ENCODE measurements at regions not wholly inside any gene's neighbourhood (a gene's known extent, or its start where the extent isn't known, plus 50 kb on each side); places are given as distances from the start of the nearest gene placed in this dataset.
A peak's percentile ranks its signal among the peaks of the same experiment; 100 is the strongest.
"Not testable (repeated sequence)": the region's sequence is repeated elsewhere in the genome, so short reads cannot be mapped to it uniquely, and the experiment has no call there.

GRCh38 chr16:24624102-24624501 is 84.7 kb downstream of the RBBP6 start:
- DNase-seq = no peak

DNA sequence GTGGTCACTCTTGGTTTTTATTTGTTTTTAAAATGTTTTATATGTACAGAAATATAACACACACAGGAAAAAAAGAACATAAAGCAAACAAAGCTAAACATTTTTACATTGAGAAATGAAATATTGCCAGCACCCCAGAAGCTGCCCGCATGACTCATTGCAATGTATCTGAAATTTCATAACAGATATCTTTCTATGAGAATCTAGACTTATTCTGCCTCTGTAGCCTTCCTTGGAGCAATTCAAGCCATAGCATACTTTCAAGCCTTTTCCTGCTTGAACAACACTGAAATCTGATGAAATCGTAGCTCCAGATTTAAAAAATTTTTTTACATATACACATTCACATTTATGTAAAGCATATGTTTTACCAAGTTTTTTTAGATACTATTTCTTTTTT is 86.9 kb downstream of the RBBP6 start:
- no peak for DNase-seq

DNA sequence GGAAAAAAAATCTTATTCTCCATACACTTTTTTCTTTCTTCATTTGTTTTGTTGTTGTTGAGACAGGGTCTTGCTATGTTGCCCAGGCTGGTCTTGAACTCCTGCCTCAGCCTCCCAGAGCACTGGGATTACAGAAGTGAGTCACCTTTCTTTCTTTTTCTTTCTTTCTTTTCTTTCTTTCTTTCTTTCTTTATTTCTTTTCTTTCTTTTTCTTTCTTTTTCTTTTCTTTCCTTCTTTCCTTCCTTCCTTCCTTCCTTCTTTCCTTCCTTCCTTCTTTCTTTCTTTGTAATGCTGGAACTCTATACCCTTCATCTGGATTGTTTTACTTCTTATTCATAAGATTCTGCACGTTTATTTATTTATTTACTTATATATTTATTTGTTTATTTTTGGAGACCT is 94.5 kb upstream of the TNRC6A start:
- no peak for DNase-seq

- DNase-seq = peak; percentile 83
Measured at GRCh38 chr16:24635900-24636610, 93.4 kb upstream of the TNRC6A start.

GRCh38 chr16:24639769-24640168 is 89.7 kb upstream of the TNRC6A start:
- DNase-seq = no peak

DNA sequence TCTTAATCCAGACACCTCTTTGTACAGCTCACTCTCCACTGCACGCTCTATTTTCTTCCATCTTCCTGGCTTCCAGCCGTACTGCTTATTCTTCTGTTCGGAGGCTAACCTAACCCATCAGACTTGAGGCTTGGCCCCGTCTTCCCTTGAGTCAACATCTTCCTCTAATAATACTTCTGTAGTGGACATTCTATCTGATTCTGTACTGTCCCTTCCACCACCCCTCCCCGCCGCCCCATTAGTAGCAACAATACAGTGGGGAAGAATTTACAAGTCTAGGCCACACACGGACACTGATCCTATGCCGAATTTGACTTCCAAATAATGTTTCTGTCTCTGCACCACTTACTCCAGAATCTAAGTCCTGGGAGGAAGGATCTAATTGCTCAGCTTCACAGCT is 86.0 kb upstream of the TNRC6A start:
- no peak for DNase-seq

- peak; percentile 78 for DNase-seq
Measured at GRCh38 chr16:24645739-24646645, 83.5 kb upstream of the TNRC6A start.

- DNase-seq = no peak
Measured at GRCh38 chr16:24646646-24646995, 82.8 kb upstream of the TNRC6A start.

DNA sequence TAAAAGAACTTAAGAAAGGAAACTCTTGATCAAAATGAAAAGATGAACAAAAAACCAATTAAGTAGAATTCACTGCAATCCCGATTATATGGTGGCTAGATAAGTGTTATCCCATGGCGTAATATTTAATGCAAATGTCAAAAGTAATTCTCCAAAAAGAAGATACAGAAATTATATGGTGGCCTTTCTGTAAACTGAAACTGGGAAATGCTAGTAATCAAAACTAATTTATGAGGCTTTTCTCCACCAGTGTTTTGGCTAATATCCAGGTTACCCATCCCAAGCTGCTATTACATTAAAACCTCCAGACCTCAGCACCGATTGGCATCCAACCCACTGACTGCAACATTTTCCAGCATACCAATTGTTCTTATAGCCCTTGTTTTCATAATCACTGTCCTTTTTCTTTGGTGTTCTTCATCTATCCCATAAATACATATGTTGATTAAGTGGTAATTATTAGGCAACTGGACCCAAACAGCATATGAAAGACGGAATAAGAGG is 77.2 kb upstream of the TNRC6A start:
- no peak for DNase-seq

DNA sequence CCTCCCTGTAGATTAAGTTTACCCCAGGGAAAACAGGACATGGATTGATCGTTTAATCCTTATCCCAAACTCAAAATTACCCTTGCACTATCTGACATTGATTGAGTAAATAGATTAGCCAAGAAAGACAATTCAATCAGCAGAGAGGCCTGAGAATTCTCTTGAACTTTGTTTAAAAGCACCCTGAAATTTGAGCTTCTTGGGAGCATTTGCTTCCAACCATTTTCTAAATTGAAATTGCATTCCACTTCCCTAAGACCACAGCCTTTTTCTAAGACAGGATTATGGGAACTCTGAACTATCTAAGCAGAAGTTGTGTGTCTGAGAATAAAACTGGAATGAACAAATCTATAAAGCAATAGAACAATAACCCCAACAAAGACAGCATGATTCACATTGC is 76.6 kb upstream of the TNRC6A start:
- DNase-seq = no peak

DNA sequence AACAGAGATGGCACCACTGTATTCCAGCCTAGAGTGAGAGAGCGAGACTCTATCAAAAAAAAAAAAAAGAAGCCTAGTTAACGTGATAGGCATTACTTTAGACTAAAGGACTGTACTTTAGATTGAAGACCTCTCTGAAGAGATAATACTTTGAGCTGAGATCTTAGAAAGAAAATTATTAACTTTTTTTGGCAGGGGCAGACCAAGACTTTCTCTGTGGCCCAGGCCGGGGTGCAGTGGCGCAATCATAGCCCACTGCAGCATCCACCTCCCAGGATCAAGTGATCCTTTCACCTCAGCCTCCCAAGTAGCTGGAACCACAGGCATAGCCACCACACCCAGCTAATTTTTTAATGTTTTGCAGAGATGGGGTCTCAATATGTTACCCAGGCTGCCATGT is 75.7 kb upstream of the TNRC6A start:
- DNase-seq = no peak

DNA sequence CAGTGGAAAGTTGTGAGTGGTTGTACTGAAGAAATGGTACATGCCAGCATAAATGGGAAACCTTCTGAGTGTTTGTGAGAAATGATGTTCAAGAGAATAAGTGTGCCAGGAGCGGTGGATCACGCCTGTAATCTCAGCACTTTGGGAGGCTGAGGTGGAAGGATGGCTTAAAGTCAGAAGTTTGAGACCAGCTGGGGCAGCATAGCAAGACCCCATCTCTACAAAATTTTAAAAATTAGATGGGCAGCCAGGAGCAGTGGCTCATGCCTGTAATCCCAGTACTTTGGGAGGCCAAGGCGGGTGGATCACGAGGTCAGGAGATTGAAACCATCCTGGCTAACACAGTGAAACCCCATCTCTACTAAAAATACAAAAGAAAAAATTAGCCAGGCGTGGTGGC is 63.5 kb upstream of the TNRC6A start:
- DNase-seq = not testable (repeated sequence)

- DNase-seq = no peak
Measured at GRCh38 chr16:24667244-24667764, 62.1 kb upstream of the TNRC6A start.

DNA sequence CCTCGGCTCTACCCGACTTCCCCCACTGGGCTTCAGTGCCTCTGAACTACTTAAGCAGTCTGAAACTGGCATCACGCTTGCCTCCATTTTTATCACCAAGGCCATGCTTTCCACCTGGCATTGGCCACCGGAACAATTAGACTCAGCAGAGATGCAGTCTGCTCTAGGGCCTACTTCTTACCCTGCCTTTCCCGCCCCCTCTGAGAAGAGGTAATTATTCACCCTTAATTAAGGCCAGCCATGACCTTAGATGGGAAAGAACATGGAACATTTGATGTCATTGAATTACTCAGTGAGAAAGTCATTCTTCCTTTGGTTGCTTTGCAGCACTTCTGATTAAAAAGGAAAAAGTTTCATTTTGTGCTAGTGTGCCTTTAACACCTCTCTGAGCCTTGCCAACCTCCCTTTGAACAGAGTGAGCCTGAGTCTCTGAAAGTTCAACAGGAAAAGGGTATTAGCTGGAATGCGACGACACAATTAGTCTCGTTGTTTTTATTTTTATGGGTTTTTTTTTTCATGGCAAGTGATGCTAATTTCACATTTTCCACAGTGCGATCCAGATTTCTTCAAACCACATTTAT is 60.9 kb upstream of the TNRC6A start:
- peak; percentile 35 for DNase-seq

DNA sequence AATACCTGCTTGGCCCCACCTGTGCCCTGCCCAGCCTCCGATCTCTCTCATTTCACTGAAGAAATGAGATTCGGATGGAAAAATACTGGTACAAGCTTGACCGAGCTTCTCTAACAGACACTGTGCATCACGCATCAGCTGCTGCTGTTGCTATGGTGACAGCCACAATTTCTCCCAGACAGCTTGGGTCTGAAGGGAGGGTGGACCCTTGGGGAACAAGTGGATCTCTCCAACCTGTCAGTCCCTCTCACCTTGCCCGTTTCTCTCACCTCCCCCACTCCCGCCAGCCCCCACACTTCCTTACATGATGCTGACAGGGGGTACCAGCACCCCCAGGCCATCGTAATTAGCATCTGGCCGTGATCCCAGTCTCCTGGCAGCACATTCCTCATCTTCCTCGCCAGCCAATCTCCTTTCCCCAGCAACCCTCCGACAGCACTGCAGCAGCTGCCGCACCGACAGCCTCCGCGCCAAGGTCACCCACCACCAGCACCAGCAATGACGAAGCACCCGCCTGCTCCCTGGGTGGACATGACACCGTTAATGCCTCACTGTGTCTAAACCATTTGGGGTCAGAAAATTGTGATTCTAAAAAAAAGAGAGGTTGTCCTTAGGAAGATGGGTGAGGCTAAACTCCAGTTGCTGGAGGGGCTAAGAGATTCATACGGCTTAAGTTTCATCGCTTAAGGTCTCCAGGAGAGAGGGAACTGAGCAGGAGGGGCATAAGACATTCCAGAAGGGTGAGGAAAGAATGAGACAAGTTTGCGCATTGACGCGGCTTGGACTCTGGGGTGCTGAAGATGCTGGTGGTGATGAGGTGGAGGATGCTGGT is 58.6 kb upstream of the TNRC6A start:
- peak; percentile 97 for DNase-seq

DNA sequence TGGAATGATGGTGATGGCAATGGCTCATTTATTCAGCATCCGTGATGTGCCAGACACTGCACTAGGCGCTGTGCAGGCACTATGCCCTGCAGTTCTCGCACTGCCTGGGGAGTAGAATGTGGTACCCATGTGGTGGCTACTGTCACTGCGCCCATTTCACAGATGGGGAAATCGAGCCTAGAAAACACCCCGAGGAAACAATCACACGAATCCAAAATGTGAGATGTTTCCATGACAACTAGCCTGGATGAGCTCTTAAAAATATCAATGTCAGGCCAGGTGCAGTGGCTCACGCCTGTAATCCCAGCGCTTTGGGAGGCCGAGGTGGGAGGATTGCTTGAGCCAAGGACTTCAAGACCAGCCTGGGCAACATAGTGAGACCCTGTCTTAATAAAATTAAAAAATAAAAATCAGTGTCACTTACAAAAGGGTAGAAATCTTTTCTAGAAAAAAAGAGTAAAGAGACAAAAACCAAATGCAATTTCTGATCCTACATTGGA is 57.9 kb upstream of the TNRC6A start:
- DNase-seq = no peak

DNA sequence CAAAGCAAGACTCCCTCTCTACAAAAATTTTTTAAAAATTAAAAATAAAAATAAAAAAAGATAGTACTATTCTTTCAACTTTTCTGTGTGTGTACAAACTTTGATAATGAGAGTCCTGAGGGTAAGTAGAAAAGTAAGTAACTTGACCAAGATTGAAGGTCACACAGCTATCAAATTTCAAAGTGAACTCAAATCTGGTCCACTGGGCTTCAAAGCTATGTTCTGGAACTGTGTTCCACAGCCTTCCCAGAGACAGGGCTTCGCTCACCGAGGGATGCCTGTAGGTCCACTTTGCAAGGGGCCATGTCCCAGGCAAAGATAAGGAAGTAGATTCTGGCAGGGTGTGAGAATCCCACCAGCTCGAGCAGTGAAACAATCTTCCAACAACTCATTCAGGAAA is 56.3 kb upstream of the TNRC6A start:
- DNase-seq = no peak

GRCh38 chr16:24674877-24675276 is 54.6 kb upstream of the TNRC6A start:
- DNase-seq = no peak

DNA sequence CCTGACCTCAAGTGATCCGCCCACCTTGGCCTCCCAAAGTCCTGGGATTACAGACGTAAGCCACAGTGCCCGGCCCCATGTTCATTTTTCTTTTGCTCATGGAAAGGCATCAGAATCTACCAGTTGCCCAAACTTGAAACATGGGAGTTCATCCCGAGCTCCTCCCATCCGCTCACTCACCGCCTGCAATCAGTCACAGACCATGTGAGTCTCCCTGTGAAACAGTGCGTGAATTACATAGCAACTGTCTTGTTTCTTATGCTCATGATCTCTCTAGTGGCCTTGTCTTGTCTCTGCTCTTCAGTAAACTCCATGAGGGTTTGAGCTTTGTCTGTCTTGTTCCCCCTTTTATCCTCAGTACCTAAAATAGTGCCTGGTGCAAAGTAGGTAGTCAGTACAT is 52.1 kb upstream of the TNRC6A start:
- DNase-seq = no peak
